Activated T-cell treated with anti-CD3 and anti-CD28 coated beads for 4 hours (primary cell): ENCODE measurements at regions not wholly inside any gene's neighbourhood (a gene's known extent, or its start where the extent isn't known, plus 50 kb on each side); places are given as distances from the start of the nearest gene placed in this dataset.

Source experiments
- DNase-seq: peaks from one replicate; pipeline ENCODE4 v3.0.0-alpha.2; 2020

DNA sequence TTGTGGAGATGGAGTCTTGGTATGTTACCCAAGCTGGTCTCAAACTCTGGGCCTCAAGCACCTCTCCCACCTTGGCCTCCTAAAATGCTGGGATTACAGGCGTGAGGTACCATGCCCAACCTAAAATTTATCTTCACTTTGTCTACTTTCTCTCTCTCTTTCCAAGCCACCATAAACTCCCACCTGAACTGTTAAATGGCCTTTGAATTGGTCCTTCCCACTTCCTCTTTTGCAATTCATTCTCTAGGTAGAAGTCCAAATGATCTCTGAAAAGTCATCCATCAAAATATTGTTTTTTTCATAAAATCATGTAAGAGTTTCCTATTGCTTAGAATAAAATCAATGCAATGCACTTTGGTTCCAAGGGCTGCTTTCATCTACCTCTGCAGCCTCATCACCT is 90.1 kb upstream of the CELF2 start:
- no peak for DNase-seq

DNA sequence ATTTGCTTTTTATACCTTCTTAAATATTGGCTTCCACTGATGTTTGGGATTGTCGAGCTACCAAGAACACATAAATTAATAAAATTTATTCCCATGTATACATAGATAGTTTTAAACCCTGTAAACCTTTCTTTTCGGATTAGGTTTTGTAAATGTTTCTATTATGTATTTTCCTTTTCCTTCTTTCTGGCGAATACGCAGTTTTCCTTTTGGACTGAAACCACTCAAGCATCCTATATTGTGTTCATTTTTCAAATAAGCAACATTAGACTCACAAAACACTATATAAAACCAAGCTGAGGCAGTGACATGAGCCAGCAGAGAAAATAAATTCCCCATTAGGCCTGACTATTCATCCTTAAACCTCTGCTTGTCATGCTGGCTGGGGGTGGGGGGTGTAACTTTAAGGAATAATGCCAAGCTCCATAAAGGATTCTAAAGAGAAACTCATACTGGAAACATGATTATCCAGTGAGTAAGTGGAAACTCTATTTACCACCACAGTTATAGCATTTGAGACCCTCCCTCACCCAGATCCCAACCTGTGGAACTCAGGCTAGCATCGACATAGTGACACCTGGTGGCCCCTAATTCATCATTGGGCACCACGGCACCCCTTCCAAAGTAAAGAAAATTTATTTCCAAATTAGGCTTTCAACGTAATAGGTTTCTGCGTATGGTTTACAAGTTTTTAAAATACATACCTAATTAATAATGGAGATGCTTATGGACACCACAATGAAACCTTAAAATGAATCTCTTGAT is 86.5 kb upstream of the CELF2 start:
- DNase-seq = no peak

DNA sequence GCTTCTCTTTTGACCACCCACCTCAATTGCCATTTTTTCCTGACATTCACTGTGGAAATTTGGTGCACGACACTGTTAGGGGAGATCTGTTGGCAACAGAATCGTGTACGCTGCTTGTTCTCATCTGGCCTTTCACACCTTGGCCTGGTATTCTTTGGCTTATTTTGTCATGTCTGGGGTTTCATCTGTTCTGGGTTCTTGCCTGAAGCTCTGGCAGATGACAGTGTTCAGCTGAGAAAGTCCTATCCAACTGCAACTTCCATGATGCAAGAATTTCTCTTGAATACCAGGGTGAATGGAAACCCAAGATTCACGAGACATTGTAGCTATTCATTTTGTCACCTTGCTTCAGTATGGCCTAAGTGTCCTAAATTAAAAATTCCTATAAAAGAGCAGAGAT is 82.6 kb upstream of the CELF2 start:
- DNase-seq = no peak

DNA sequence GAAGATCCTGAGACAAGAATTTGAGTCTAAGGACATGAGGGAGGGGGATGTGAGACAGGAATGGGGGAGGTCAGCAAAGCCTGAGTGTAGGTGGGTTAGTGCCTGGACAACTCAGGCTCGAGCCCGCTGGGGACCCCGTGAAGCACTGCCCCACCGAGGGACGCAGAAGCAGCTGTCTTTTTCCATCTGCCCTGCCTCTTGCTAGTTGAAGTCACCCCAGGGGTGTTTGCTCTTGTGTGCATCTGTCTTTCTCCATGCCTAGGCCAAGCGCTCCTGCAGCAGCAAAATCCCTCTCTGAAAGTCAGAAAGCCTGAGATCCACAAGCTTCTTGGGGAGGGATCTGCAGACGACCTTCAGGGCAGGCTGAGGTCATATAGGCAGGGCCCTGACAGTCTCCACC is 79.0 kb upstream of the CELF2 start:
- no peak for DNase-seq

DNA sequence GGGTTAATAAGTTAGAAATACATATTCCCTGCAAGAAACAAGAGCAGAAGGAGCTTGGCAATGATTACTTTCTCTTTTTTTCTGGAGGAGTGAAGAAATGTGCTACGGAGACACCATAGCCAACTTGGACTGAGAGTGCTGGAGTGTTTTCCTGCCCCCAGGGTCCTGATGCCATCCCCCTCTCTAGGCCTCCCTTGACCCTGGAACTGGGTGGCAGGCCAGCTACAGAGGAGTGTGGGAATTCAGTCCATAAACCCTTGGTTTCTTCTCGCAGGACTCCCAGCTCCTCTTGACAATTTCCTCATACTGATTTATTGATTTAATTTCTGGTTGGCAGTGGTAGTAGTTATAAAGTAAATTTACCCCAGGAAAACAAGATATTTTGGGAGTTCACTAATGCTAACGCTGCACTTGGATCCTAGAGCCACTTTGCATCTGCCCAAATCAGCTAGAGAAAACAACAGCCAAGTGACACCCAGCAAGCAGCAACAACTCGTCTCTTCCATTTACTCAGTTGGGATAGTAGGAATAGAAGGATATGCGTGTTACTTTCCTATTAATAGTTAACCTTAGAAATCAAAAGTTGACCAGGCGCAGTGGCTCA is 76.4 kb upstream of the CELF2 start:
- DNase-seq = no peak

DNA sequence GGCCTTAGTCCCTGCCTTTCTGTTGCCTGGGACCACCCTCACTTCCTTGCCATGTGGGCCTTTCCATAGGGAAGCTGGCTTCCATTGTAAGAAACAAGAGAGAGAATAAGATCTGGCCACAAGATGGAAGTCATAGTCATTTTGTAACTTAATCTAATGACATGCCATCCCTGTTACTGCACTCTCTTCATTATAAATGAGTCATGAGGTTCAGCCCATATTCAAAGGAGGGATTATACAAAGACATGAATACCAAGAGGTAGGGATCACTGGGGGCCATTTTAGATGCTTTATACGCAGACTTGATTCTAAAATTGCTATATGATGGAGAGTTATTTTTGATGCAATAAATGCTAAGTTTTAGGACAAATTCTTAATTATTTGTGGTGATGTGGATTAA is 75.2 kb upstream of the CELF2 start:
- DNase-seq = no peak

DNA sequence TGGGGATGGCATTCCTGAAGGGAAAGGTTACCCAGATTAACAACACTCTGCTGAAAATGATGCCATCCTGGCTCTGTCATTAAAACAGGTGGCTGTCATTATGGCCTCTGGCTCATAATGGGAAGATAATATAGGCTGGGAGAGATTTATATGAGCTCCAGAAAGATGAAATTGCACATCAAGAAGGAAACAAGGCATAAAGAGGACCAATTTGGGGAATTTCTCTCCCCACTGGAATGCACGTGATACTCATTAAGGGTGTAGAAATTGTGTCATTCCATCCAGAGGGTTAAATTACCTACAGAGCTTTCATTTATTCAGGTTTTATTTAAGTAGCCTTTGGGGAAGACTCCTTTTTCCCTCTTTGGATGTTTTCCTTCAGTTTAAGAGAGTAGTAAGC is 71.6 kb upstream of the CELF2 start:
- DNase-seq = no peak

DNA sequence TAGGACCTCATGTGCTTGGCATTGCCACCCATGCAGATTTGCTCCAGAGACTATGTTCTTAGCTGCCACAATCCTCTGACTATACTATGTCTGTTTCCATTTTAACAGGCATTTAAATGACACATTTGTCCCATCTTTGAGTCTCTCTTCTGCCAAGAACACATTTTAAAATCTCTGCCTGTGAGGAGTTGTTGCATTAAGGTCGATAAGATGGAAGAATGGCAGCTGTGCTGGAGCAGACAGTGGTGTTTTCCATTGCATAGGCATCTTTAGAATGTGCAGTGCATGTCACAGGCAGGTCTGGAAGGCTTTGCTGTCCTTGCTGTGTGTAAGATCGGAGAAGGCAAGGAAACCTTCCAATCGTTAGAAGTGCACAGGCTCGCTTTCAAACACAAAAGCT is 70.9 kb upstream of the CELF2 start:
- DNase-seq = no peak

DNA sequence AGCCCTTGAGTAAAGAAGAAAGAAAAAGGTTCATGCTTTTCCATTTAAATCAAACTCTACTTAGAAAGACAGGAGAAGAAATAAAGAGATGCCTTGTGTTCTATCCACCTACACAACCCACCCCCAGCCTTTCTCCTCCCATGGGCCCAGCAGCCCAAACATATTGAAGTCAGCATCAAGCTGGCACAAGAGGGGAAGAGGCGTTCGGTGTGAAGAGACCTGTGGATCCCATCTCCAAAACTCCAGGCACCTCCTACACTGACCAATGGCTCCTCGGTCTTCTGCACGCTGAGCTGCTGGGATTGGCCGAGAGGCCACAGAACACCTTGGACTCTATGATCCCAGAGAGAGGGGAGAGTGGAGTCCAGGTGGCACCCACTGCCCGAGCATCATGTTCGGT is 66.0 kb upstream of the CELF2 start:
- DNase-seq = no peak

DNA sequence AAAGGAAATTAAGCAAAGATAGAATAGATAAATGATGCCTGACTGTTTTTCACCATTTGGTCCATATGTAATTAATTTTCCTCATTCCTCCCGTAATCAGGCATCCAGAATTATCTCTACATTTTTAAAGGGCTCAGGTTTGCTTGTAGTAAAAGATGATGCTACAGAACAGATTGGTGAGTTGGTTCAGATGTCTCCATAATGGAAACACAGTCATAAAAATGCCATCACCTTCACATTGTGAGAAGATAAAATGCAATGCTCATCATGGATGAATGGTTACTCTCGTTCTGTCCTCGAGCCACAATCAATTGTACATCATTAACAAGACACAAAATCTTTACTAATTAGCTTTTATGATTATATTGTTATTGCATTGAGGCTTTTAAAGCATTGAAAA is 64.9 kb upstream of the CELF2 start:
- no peak for DNase-seq

DNA sequence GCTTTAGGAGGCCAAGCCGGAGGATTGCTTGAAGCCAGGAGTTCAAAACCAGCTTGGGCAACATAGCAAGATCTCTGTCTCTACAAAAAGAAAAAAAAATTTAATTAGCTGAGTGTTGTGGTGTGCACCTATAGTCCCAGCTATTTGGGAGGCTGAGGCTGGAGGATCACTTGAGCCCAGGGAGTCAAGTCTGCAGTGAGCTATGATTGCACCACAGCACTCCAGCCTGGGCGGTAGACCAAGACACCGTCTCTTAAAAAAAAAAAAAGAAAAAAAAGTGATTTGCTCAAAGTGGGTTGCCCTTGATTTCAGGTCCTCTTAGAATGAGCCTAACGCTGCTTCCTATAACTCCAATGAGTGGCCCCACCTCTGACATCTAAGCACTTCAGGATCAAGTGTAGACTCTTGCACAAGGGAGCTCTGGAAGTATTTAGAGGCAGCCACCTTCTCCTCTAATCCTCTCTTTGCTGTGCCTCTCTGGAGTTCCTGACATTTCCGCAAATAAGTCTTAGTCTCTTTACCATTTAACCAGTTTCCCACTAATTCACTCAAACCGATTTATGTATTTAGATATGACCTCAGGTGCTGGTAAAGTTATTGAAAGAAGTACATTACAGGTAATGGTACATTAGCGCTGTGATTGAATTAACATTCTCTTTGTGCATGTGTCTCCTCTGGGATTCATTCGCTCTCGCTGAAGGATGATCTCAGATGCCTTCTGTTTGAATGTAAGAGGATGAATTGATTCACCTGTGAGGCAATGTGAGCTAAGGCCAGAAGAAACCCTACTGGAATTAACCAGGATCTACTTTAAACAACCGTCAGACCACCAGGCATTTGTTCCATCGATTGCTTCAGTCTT is 60.8 kb upstream of the CELF2 start:
- no peak for DNase-seq

DNA sequence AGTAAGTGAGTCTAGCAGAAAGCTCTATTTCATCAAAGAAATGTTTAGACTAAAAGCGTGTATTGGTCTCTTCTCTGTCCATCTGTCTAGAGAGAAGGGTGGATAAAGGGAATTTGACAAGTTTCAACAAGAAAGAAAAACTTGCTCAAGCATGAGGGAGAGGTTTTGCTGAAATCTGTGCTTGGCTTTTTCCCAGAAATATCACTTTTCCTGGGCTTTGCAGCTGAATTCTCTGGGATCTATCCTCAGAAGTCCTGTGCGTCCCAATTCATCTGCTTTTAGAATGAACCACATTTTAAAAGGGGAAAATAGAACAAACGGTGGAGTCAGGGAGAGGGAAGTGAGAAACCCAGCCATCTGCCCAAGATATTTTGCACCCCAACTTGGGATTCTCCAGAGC is 59.6 kb upstream of the CELF2 start:
- DNase-seq = no peak

DNA sequence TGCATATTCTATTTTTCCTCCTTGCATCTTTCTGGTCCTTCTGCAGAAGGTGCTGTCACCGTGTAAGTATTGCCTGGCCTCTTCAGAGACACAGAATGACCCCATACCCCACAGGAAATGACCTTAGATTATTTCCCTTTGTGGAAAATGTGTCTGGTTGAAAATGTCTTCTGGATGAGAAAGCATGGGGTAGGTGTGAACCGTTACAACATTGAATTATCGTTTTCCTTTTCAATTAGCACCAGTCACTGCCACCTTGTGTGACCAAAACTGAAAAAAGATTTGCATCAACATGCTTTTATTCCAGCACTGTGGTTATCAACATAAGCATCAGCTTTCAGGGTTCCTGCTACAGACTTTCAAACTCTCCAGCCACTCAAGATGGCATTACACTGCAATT is 58.0 kb upstream of the CELF2 start:
- DNase-seq = no peak

DNA sequence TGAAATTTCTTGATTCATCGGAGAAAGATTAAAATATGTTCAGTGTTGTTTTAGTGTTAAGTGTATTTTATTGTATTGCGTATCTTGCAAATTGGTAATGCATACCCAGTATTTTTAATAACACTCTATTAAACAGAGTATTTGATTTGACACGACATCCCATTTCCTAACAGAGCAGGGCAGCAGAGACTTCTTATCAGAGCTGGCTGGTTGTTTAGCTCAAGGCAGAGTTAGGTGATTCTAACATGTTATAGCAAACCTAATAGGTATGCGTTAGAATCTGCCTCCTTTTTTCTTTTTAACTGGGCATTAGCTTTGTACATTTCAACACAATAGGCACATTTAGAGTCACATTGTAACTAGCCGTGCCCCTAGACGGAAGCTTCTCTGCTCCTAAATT is 57.1 kb upstream of the CELF2 start:
- no peak for DNase-seq

DNA sequence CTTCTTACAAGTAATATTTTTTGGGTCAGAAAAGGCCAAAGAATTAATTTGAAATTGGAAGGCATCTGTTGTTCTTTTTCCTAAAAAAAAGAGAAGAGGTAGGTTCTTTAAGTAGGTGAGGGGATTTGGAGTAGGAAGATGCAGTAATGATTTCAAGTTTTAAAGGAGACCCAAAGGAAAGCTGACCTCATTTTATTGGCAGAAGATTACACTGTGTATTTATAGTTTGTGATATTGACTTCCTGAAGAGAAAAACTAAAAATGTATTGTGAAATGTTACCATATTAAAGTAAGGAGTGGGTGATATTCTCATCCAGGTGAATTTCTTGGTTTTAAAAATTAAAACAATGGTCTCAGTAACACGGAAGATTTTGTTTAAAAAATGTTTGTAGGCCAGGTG is 56.6 kb upstream of the CELF2 start:
- DNase-seq = no peak

DNA sequence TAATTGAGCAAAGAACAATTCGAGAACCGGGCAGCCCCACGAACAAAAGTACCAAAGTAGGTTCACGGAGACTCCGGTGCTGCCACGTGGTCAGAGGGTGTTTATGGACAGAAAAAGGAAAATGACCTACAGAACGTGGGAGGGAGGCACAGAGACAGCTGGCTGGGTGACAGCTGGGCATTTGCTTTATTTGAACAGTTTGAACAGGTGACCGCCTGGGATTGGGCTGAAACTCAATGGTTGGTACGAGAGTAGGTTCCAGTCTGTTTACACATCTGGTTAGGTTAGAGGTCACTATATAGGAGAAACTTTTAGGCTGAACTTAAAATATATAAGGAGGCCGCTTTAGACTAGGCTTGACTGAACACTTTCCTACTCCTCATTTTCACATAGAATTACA is 50.6 kb upstream of the CELF2 start:
- no peak for DNase-seq

DNA sequence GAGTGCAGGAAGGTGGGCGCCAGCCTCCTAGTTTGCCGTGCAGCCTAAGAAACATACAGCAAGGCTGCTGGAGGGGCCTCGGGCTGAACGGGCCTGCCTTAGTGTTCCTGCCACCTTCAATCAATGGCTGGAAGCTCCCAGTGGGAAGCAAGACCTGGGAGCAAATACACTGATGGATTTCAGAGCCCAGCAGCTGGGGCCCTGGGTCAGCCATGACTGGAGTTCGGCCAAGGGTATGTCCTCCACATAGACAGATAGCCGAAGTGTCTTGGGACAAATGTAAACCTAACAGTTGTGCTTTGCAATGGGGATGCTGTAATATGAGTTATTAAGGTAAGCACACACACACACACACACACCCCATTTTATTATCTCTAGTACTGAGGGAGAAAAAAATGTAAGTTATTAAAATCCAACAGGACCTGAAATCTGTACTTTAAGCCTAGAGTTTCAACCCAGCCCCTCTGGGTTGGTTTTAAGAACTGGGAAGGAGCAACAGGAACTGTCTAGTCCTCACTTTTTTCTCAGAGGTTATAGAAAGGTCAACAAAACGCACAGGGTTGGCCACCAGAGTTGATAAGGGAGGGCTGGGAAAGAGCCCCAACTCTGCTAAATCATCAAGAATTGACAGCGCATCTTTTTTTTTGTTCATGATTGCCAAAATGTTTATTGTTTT is 50.0 kb upstream of the CELF2 start:
- DNase-seq = no peak
